GM12878 (cell line): ENCODE measurements at regions not wholly inside any gene's neighbourhood (a gene's known extent, or its start where the extent isn't known, plus 50 kb on each side); places are given as distances from the start of the nearest gene placed in this dataset.

Source experiments
- ATAC-seq: fragments of 200-7000 bp; cut with Tn5 transposase; 3 replicates; pipeline ENCODE4 v1.9.1; 2020; ENCODE audit warnings: mild to moderate bottlenecking, moderate library complexity
- BruUV-seq: library from RNA; stranded (reverse); fragments of 400-500 nt; replicated peaks from 2 replicates; lab custom pipeline; 2021; lab: Mats Ljungman, UMichigan
- CTCF ChIA-PET: fragments of 300-600 bp; sonication (Branson Sonifier 250); formaldehyde crosslinking; extraction: SDS; loops from one replicate; lab custom pipeline; 2021; ENCODE audit warnings: inconsistent platforms; lab: Yijun Ruan, JAX
- POLR2A ChIA-PET: fragments of 350-600 bp; formaldehyde crosslinking; extraction: SDS; loops from one replicate; lab custom pipeline; 2021; ENCODE audit warnings: inconsistent platforms; lab: Charles Lee
- RAD21 ChIA-PET: fragments of 300-600 bp; sonication (Branson Sonifier 250); formaldehyde crosslinking; loops from one replicate; lab custom pipeline; 2023; ENCODE audit warnings: antibody characterized with exemption; ENCODE audit not compliant: unreplicated experiment; lab: Charles Lee
- SMC1A ChIA-PET: fragments of 300-600 bp; sonication (Branson Sonifier 250); formaldehyde crosslinking; loops from one replicate; lab custom pipeline; 2023; ENCODE audit not compliant: unreplicated experiment, uncharacterized antibody; lab: Charles Lee
- DNase-seq: peaks from one replicate; pipeline ENCODE4 v3.0.0-alpha.2; 2011; ENCODE audit warnings: low read depth, low spot score
- FAIRE-seq: peaks from 3 replicates; lab custom pipeline; 2011; peaks lifted over from hg19 to GRCh38; lab: Jason Lieb, UNC
- H2AFZ ChIP-seq: 2 replicates; pipeline ENCODE4 v1.6.0; 2011; ENCODE audit warnings: low read depth, low read length, control low read depth; ENCODE audit not compliant: control insufficient read depth
- H3K27ac ChIP-seq: 2 replicates; pipeline ENCODE4 v1.5.1; 2011; ENCODE audit warnings: control low read depth; ENCODE audit not compliant: control insufficient read depth, insufficient read depth
- H3K27me3 ChIP-seq, 2 experiments: replicated peaks in 1 of 2; 2 replicates each; pipeline versions ENCODE4 v1.6.0 to v1.6.1; 2011; ENCODE audit warnings: low read length in 1 of 2; ENCODE audit not compliant: control insufficient read depth in 2 of 2, insufficient read depth in 2 of 2
- H3K36me3 ChIP-seq, 2 experiments: 2 replicates each; pipeline ENCODE4 v1.5.1; 2011; ENCODE audit warnings: low read length in 1 of 2; ENCODE audit not compliant: control insufficient read depth in 2 of 2, insufficient read depth in 2 of 2
- H3K4me1 ChIP-seq: 2 replicates; pipeline ENCODE4 v1.6.1; 2011; ENCODE audit warnings: mild to moderate bottlenecking, low read length, moderate library complexity, mixed read lengths; ENCODE audit not compliant: control insufficient read depth, insufficient read depth
- H3K4me2 ChIP-seq: 2 replicates; pipeline ENCODE4 v1.6.0; 2011; ENCODE audit warnings: control low read depth; ENCODE audit not compliant: control insufficient read depth, insufficient read depth
- H3K4me3 ChIP-seq: fragments of 200-600 bp; sonication (generic); 2 replicates; pipeline ENCODE4 v1.5.1; 2016
- H3K79me2 ChIP-seq: 2 replicates; pipeline ENCODE4 v1.6.0; 2011; ENCODE audit warnings: low read length; ENCODE audit not compliant: control insufficient read depth, insufficient read depth
- H3K9ac ChIP-seq: 2 replicates; pipeline ENCODE4 v1.8.0; 2011; ENCODE audit warnings: low read length, control low read depth, mixed read lengths; ENCODE audit not compliant: control insufficient read depth, insufficient read depth
- H3K9me3 ChIP-seq: replicated peaks from 3 replicates; pipeline ENCODE4 v1.5.1; 2011; ENCODE audit warnings: mild to moderate bottlenecking, low read length; ENCODE audit not compliant: control insufficient read depth, insufficient read depth
- H4K20me1 ChIP-seq: 2 replicates; pipeline ENCODE4 v1.6.0; 2011; ENCODE audit not compliant: control insufficient read depth, insufficient read depth
- RB1 ChIP-seq: fragments of 450-650 bp; formaldehyde crosslinking; IDR thresholded peaks from 2 replicates; pipeline ENCODE4 v1.6.1; 2017; ENCODE audit warnings: mild to moderate bottlenecking, borderline replicate concordance
- SREBF2 ChIP-seq: IDR thresholded peaks from 2 replicates; pipeline ENCODE4 v1.6.1; 2012; ENCODE audit warnings: mild to moderate bottlenecking, low read length
- YY1 ChIP-seq: IDR thresholded peaks from 2 replicates; pipeline ENCODE4 v1.6.1; 2011; ENCODE audit warnings: low read depth, mild to moderate bottlenecking, low read length
- WGBS: methylation state at CpG from one replicate; pipeline ENCODE4 v1.1.6; 2016; ENCODE audit warnings: low lambda C conversion rate; ENCODE audit not compliant: insufficient replicate concordance, insufficient coverage; ENCODE audit errors: missing lambda C conversion rate; 5-methylcytosine and 5-hydroxymethylcytosine counted together
- in situ Hi-C: fragments of 300-500 bp; cut with MboI; formaldehyde crosslinking; loops from 9 replicates; pipeline ENCODE4 v1.14.3; 2018; ENCODE audit warnings: mixed read lengths
- intact Hi-C: fragments of 100-400 bp; cut with micrococcal nuclease; formaldehyde crosslinking; loops from one replicate; pipeline ENCODE4 v1.14.2; 2022; ENCODE audit not compliant: unreplicated experiment
- TF ChIP-seq, protein P1 (sequence below): fragments of 450-650 bp; IDR thresholded peaks from 2 replicates; pipeline ENCODE4 v1.6.1; 2016; ENCODE audit warnings: mild to moderate bottlenecking
- TF ChIP-seq, protein P2 (sequence below): fragments of 450-650 bp; formaldehyde crosslinking; IDR thresholded peaks from 2 replicates; pipeline ENCODE4 v1.4.0; 2020; ENCODE audit warnings: mild to moderate bottlenecking, moderate library complexity

DNA sequence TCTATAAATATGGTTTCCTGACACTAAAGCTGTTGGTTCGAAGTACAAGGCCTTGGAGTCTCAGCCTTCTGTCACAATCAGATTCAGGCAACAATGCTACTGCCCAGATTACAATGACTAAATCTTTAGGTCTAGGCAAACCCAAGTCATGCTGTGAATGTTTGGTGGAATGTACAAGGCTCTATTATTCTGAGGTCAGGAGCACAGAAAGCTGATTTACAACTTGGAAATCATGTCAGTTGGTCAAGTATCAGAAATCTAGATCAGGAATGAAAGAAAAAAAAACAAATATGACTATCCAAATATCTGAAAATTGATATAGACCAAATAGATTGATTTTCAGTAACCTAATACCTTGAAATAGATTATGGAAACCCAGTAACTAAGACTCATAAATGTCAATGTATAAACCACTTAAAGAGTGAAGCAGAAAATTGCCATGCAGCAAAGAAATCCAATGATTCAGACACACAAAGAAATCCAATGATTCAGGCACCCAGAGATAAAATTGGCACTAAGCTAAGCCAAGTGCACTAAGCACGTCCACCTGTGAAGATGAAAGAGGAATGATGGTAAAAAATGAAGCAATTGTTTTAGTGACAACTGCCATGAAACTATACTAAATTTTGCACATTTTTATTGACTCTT, 588.0 kb upstream of the TUSC1 start:
- Histone ChIP-seq H3K27me3 (no peaks in the 10 kb centered on the region), H3K79me2 (no peaks in the 10 kb centered on the region), H3K4me2 (no peak overlapping the region), H3K36me3 (no peaks in the 10 kb centered on the region), H3K27ac (no peak overlapping the region), H3K4me3 (no peak overlapping the region), H4K20me1 (no peaks in the 10 kb centered on the region), H3K9ac (no peak overlapping the region), H3K4me1 (no peaks in the 10 kb centered on the region), H2AFZ (no peak overlapping the region), H3K9me3 (no peaks in the 10 kb centered on the region)
- TF ChIP-seq YY1 (no peak), RB1 (no peak)
- ChIA-PET CTCF (interaction anchor here (0.5 kb wide), 1 partner anchor 60 kb away, joined by 3 read pairs; no protein-coding TSS in a partner anchor), RAD21 (no interaction called here), POLR2A (no interaction called here), SMC1A (no interaction called here)
- no peak for FAIRE-seq
- WGBS = 15% methylated on average over 2 of the region's 2 CpGs
- in situ Hi-C loops (no loop called here), intact Hi-C loops (no loop called here)
- DNase-seq = no peak
- no TSS peak for BruUV-seq
- ATAC-seq = no peak

DNA sequence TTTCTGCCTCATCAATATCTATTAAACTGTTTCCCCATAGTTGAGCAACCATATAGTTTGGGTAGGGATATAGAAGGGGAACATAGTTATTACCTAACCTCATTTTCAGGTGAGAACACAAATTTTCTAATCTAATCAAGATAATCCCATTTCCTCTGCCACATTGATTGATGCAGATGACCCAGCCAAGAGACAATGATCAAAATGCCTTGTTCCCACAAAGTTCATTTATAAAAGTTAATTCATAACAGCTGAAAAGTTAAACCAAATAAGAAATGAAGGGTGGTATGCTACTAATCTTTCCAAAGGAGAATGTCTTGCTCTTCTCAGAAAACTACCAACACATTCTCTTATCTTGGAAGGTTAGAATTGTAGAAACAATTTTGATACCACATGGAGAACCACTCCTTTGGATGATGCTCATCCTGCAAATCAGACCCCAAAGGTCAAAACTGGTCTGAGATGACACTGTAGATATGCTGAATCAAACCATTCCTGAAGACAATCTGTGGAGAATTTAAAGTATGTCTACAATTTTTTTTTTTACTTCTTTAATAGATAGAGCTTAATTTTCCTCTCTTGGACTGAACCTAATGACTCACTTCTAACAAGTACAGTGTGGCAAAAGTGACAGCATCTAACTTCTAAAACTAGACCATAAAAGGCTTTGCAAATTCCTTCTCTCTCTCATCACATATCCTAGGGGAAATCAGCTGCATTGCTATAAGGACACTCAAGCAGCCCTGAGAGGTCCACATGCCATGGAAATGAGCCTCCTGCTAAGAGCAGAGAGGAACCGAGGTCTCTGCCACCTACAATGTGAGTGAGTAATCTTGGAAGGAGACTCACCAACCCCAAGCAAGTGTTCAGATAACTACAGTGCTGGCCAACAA, 586.7 kb upstream of the TUSC1 start:
- in situ Hi-C loops (no loop called here), intact Hi-C loops (no loop called here)
- BruUV-seq = no TSS peak
- no peaks in the 10 kb centered on the region for H4K20me1 ChIP-seq
- no peaks in the 10 kb centered on the region for H3K9me3 ChIP-seq
- FAIRE-seq (no peak), ATAC-seq (no peak), DNase-seq (no peak)
- no peaks in the 10 kb centered on the region for H3K36me3 ChIP-seq
- ChIA-PET CTCF (no interaction called here), SMC1A (no interaction called here), POLR2A (interaction anchor here (0.6 kb wide), 1 partner anchor 943 kb away, joined by 4 read pairs; no protein-coding TSS in a partner anchor), RAD21 (no interaction called here)
- H3K4me3 ChIP-seq = no peak overlapping the region
- TF ChIP-seq, protein P1, sequence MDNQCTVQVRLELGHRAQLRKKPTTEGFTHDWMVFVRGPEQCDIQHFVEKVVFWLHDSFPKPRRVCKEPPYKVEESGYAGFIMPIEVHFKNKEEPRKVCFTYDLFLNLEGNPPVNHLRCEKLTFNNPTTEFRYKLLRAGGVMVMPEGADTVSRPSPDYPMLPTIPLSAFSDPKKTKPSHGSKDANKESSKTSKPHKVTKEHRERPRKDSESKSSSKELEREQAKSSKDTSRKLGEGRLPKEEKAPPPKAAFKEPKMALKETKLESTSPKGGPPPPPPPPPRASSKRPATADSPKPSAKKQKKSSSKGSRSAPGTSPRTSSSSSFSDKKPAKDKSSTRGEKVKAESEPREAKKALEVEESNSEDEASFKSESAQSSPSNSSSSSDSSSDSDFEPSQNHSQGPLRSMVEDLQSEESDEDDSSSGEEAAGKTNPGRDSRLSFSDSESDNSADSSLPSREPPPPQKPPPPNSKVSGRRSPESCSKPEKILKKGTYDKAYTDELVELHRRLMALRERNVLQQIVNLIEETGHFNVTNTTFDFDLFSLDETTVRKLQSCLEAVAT = no peak
- TF ChIP-seq, protein P2, sequence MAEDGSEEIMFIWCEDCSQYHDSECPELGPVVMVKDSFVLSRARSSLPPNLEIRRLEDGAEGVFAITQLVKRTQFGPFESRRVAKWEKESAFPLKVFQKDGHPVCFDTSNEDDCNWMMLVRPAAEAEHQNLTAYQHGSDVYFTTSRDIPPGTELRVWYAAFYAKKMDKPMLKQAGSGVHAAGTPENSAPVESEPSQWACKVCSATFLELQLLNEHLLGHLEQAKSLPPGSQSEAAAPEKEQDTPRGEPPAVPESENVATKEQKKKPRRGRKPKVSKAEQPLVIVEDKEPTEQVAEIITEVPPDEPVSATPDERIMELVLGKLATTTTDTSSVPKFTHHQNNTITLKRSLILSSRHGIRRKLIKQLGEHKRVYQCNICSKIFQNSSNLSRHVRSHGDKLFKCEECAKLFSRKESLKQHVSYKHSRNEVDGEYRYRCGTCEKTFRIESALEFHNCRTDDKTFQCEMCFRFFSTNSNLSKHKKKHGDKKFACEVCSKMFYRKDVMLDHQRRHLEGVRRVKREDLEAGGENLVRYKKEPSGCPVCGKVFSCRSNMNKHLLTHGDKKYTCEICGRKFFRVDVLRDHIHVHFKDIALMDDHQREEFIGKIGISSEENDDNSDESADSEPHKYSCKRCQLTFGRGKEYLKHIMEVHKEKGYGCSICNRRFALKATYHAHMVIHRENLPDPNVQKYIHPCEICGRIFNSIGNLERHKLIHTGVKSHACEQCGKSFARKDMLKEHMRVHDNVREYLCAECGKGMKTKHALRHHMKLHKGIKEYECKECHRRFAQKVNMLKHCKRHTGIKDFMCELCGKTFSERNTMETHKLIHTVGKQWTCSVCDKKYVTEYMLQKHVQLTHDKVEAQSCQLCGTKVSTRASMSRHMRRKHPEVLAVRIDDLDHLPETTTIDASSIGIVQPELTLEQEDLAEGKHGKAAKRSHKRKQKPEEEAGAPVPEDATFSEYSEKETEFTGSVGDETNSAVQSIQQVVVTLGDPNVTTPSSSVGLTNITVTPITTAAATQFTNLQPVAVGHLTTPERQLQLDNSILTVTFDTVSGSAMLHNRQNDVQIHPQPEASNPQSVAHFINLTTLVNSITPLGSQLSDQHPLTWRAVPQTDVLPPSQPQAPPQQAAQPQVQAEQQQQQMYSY (CRISPR knock-in tag) = no peak
- no peak for TF ChIP-seq SREBF2
- no peaks in the 10 kb centered on the region for H3K79me2 ChIP-seq
- WGBS = 8% methylated on average over 1 of the region's 1 CpG
- no peak overlapping the region for H3K27ac ChIP-seq
- H3K4me2 ChIP-seq = no peak overlapping the region
- H3K4me1 ChIP-seq = no peaks in the 10 kb centered on the region
- H2AFZ ChIP-seq = no peak overlapping the region
- no peaks in the 10 kb centered on the region for H3K27me3 ChIP-seq
- no peak overlapping the region for H3K9ac ChIP-seq
